HL-60/S4 treated with phorbol 12-myristate 13-acetate at 8.2 ng/mL for 4 days and 3 days (cell line): ENCODE measurements at regions not wholly inside any gene's neighbourhood (a gene's known extent, or its start where the extent isn't known, plus 50 kb on each side); places are given as distances from the start of the nearest gene placed in this dataset.

Experiments used
- in situ Hi-C: fragments of 300-500 bp; cut with MboI; formaldehyde crosslinking; loops from 2 replicates; pipeline ENCODE4 v1.15.0; 2022; ENCODE audit warnings: low sequenced_read_pairs

DNA sequence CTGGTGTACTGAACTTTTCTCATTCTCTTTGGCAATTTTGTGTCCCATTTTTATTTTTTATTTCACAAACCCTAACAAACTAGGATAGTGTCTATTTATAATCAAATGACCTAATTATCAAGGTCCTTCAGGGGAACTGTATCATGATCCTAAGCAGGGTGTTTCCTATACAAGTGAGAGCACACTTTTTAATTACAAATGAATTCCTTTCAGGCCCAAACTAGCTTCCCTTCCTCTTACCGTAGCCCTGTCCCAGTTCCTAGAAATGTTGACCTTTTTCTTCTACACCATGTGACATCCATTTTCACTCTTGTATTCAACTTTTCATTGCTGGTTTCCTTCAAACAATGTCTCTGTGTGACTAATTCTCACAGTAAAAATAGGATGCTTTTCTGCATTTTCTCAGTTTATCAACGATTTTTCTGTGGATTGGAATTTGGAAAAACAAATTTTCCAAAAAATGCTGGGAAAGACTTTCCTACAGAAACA lies 411.4 kb downstream of the CCDC91 start:
- in situ Hi-C loops, result no loop called here

DNA sequence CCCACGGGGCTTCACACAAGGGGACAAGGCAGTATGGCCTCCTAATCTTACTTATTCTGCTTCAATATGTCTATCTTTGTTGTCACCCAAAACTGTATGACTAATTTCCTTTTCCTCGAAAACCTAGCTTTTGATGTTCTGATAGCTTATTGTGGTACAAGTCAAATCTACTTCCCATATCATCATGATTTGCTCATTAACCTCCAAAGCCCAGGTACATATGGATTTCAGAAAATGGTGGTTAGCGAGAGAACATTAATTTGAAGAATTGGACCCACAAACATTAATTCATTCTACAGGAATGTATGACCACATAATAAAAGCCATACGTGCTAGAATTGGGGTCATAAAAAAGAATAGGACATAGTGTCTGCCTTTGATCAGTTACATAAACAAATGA lies 412.5 kb downstream of the CCDC91 start:
- in situ Hi-C loops, result no loop called here

DNA sequence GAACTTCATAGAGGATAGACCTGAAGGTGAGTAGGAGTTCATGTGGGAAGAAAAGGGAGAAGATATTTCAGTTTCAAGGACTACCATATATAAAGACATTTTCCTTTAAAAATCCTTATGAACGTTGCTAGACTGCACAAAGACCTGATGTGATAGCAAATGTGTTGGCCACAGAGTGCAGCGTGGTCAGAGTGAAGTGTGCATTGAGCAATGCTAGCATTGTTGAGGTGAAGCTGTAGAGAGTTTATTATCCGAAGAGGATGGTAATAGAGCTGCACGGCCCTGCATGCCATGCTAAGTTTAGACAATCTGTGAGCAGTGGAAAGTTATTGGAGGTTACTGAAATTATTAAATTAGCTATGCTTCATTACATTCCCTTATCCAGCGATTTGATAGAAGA lies 413.0 kb downstream of the CCDC91 start:
- in situ Hi-C loops, result no loop called here

DNA sequence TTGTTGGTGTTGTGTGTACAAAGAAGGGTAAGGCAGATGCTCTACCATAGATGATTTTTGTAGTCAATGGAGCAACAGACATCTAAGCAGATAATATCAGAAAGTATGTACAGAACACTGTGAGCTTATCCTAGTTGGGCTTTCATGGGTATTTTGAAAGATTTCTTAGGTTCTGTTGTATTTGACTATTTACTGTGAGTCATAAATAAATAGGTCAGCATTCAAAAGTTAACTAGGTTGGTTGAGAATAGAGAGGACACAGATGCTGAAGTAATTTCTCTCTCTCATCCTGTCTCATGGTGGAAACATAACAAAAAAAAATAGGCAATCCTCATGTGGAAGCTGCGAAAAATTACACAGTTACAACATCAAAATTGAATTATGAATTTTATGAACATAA lies 413.5 kb downstream of the CCDC91 start:
- in situ Hi-C loops, result no loop called here

DNA sequence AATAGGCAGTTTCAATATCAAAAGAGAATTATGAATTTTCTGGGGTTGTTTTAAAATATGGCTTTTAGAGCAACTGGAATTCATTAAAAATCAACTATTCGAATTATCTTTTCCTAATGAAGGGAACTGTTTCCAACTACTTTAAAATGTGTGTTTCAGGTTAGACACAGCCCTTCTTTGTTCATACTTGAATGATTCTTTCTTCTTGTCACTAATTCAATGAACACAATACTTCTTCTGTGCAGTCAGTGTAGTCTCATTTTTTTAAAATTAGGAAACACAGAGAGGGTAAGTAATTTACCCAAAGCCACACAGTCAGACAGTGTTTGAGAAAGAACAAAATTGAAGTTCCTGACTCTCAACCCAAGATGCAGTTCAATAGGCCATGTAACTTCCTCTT lies 414.0 kb downstream of the CCDC91 start:
- in situ Hi-C loops, result no loop called here

DNA sequence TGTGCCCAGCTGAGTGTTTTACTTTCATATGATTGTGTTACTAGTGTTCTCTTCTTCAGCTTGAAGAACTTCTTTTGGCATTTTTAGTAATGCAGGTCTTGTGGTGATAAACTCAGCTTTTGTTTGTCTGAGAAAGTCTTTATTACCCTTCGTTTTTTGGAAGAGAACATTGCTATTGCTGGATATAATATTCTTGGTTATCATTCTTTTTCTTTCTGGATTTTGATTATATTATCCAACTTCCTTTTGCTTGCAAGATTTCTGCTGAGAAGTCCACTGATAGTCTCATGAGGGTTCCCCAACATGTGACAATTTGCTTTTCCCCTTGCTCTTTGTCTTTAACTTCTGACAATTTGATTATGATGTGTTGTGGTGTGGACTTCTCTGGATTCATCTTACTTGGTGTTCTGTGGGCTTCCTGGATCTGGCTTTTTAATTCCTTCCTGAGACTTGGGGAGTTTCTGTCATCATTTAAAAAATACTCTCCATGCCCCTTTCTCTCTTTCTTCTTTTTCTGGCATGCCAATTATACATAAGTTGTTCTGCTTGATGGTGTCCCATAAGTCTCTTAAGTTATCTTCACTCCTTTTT lies 416.8 kb downstream of the CCDC91 start:
- in situ Hi-C loops, result no loop called here

DNA sequence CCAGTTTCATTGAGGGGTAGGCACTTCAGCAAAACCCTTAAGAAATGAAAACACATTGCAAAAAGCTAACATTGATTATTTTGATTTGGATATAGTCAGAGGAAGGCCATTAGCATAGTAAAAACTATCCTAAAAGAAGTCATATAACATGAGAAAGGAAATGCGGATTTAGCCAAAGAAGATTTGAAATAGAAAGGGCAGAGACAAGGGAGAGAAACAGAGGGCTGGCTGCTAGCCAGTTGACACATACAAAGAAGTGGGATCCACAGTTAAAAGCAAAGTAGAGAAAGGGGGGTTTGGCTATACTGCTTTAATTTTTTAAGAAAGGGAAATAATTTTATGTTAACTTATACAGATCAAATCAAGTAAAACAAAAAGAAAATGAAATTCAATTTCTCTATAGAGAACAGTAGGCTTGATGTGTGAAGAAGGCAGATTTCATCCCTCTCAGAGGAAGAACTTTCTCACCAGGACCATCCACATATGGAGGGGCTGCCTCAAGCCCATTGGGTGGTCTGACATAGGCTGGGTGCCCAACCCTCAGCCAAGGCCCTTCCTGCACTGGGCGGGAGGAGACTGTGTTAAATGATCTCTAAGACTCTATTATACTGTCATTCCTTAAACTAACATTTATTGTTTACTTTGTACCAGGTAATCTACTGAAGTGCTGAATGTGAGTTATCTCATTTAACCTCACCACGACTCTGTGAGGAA lies 420.3 kb downstream of the CCDC91 start:
- in situ Hi-C loops, result no loop called here

DNA sequence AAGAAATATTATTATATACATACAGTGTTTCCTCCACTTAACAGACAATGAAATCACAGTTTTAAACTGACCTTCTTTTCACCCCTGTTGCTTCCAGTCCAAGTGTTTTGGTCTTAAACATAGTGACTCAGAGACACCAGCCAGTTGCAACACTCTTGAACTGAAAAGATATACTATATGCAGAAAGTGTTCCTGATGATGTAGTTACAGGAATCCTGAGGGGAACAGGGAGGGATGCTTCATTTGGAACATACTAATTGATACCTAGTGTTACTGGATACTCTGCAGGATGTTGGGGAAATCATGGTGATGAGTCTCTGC lies 420.8 kb downstream of the CCDC91 start:
- in situ Hi-C loops, result no loop called here

DNA sequence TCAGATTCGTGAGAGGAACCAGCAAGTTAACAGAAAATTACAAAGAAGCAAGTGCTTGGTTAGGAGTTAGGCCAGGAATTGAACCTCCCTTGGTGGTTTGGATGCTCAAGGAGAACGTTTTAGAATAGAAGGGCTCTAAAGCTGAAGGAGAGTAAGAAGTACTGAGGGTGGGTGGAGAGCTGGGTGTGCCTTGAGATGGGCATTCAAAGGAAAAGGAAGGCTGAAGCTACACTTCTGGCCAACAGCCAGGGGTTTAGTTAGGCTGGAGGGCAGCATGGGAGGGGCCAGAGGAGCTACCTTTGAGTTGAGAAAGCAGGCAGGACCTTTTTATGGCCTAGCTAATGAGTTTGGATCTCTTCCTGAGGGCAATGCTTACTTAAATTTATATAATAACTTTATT lies 421.2 kb downstream of the CCDC91 start:
- in situ Hi-C loops, result no loop called here

DNA sequence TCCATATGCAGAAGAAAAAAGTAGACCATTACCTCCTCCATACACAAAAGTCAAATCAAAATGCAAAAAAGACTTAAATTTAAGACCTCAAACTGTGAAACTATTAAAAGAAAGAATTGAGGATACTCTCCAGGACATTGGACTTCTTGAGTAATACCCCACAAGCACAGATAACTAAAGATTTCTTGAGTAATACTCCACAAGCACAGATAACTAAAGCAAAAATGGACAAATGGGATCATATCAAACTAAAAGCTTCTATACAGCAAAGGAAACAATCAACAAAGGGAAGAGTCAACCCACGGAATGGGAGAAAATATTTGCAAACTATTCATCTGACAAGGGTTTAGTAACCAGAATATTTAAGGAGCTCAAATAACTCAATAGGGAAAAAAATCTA lies 427.9 kb downstream of the CCDC91 start:
- in situ Hi-C loops, result no loop called here

DNA sequence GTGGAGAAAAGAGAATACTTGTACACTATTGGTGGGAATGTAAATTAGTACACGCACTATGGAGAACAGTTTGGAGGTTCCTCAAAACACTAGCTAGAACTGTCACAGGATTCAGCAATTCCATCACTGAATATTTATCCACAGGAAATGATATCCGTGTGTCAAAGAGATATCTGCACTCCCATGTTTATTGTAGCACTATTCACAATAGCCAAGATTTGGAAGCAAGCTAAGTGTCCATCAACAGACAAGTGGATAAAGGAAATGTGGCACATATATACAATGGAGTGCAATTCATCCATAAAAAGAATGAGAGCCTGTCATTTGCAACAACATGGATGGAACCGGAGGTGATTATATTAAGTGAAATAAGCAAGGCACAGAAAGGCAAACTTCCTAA lies 428.5 kb downstream of the CCDC91 start:
- in situ Hi-C loops, result no loop called here

DNA sequence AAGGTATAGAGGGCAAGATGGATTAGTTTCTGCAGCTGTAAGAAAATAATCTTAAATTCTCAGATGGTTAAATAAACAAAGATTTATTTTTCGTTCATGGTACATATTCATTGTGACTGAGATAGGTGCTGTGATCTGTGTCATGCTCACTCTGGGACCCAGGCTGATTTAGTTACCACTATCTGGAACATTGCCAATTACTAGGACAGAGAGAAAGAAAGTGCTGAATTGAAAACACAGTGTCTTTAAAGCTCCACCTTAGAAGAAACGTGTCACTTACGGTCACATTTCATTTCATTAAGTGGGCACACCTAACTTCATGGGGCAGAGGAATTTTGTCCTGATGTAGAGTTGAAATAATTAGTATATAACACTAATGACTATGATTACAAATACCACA lies 430.0 kb downstream of the CCDC91 start:
- in situ Hi-C loops, result no loop called here

DNA sequence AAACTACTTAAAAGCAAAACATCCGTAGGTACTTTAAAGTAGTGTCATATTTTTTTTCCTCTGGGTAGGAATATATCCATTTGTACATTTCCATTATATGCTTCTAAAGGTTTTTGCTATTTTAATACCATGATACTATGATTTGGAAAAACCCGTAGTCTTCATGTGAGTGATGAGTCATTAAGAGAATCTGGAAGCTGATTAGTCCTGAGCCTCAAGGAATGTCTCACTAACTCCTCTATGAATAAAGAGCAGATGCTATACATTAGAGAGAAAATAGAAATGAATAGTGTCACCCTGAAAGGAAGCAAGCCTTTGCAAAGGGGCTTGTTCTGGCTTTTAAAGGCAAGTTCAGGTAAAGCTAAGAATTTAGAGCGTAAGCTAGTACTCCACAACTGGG lies 432.1 kb downstream of the CCDC91 start:
- in situ Hi-C loops, result no loop called here

DNA sequence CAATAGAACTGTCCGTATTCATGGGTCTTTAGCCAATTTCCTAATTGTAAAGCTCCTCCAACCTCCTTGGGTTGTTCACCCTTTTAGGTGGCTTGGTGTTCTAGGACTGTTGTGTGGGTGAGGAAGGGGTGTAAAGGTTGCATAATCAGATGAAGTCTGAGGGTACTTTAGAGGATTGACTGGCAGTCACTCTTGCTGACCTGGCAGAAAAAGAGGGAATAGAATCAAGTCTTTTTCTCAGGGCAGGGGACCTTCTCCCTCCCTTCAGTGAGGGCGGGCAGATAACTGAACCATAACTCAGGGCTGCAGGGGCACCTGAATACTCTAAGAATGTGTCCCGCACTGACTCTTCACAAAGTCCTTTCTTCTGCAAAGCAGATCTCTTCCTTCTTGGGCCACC lies 436.2 kb downstream of the CCDC91 start:
- in situ Hi-C loops, result no loop called here

DNA sequence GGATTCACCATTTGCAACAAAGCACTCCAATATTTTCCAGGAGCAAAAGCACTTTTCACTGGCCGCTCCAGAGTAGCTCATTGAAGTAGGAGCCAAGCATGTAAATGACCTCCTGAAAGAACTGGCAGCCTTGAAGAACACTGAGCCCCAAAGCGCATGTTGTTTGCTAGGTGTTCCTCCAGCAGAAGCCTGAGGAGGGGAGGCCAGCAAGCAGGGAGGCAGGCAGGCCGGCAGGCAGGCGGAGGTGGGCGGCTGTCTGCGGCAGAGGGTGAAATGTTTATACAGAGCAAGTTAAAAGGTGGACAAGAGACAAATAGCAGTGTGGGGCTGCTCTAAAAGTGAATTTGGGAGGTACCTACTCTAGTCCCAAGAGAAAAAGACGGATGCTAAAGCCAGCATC lies 439.4 kb downstream of the CCDC91 start:
- in situ Hi-C loops, result no loop called here

DNA sequence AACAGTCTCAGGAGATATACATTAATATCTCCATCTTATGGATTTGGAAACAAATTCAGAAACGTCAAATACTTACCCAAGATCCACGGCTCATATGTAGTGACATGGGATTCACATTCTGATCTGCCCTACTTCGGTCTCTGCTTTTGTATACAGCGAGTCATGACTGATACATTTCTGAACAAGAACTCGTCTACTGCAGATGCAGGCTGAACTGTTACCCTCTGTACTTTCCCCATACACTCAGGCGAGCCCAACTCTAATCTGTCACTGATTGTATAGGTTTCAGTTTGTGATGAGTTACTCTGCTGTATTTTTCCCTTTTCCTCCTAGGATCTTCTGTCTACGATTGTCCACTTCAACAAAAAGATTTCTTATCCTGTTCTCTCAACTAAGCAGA lies 441.6 kb downstream of the CCDC91 start:
- in situ Hi-C loops, result no loop called here

DNA sequence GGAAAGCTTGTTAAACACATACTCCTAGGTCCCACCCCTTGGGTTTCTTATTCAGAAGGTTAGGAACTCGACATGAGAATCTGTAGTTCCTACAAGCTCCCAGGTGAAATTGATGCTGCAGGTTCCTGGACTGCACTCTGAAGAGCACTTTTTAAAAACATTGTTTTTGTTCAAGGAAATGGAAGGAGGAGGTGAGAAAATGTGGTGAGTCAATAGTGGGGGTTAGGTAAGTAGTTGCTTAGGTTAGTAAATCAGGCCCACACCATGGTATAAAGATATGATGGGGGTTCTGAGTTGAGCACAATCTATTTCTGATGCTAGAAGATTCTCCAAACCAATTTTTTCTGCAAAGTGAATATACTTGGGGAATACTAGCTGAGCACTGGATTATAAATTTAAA lies 450.3 kb downstream of the CCDC91 start:
- in situ Hi-C loops, result no loop called here

DNA sequence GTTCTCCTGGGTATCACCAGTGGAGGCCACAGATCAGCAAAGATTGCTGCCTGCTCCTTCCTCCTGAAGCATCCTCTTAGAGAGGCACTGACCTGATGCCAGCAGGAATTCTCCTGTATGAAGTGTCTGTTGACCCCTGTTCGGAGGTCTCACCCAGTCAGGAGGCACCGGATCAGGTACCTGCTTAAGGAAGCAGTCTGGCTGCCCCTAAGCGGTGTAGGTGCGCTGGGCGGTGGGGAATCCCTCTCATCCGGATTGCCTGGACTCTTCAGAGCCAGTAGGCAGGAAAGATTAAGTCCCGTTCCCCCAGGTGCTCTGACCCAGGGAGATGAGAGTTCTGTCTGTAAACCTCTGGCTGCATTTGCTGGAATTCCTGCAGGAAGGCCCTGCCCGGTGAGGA lies 455.2 kb downstream of the CCDC91 start:
- in situ Hi-C loops, result no loop called here

DNA sequence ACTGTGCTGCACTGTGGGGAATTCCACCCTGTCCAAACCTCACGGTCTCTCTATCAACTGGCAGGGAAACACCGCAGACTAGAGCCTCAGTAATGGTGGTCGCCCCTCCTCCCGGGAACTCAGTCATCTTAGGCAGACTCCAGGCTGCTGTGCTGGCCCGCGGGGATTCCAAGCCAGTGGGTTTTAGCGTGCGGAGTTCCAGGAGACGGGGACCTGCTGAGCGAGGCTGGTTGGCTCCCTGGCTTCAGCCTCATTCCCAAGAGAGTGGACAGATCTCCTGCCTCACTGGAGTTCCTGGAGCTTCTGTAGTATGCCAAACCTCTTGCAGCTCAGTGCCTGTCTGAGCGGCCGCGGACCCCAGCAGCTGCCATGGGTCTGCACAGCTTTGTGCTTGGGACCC lies 455.6 kb downstream of the CCDC91 start:
- in situ Hi-C loops, result no loop called here

DNA sequence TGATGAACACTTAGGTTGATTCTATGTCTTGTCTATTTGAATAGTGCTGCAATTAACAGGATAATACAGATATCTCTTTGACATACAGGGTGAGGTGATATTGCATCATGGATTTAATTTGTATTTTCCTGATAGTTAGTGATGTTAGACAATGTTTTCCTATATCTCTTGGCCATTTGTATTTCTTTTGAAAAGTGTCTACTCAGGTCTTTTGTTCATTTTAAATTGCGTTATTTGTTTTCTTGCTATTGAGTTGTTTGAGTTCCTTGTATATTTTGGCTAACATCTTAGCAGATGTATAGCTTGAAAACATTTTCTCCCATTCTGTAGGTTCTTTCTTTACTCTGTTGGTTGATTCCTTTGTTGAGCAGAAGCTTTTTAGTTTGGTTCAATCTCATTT lies 460.6 kb downstream of the CCDC91 start:
- in situ Hi-C loops, result no loop called here

DNA sequence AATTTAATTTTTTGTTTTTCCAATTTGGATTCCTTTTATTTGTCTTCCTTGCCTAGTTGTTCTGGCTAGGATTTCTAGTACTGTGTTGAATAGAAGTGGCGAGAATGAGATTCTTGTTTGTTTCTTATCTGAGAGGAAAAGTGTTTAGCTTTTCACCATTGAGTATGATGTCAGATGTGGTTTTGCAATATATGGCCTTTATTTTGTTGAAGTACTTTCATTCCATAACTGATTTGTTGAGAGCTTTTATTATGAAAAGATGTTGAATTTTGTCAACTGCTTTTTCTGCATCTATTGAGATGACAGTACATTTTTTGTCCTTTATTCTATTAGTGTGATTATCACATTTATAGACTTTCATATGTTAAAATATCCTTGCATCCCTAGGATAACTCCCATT lies 462.0 kb downstream of the CCDC91 start:
- in situ Hi-C loops, result no loop called here

DNA sequence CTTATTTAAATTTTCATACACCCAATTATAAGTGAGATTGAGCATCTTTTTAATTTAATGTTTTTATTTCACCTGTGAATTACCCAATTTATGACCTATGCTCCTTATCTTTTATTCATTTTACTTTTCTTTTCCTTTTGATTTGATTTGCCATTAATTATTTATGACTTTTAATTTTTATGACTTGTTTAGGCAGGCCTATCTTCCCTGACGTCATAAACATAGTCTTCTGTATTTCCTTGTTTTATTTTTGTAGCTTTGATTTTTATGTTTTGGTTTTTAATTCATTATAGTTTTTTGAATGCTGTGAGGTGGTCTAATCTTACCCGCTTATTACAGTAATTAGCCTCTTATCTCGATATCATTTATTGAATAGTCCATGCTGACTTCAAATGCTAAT lies 467.1 kb upstream of the FAR2 start:
- in situ Hi-C loops, result no loop called here

DNA sequence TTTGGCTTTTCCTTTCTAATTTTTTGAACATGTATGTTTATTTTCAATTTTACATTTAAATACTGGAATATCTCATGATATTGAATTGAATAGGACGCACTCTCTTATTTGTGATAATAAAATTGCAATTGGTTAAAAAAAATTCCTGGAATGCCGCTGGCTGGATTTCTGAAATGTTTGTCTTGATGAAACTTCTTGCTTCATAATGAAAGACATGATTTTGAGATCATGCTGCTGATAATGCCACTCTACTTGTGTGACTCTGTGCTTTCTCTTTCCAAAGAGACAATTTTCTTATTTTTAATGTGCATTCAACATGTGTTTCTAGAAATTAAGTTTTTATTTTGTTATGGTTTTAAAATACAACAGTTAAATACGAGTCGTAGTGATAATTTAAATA lies 465.7 kb upstream of the FAR2 start:
- in situ Hi-C loops, result no loop called here
